ENCODE measurements at regions not wholly inside any gene's neighbourhood (a gene's known extent, or its start where the extent isn't known, plus 50 kb on each side); places are given as distances from the start of the nearest gene placed in this dataset.

GRCh38 chr5:92805446-92805845, 775.6 kb downstream of the NR2F1-AS1 start:
- H3K4me3 ChIP-seq (ENCODE audit: low read depth, low read length) = no peak overlapping the region
- no peak for DNase-seq (ENCODE audit: low read depth)
- no peak for TF ChIP-seq MYC (IDR thresholded peaks at IDR 0.05; ENCODE audit: low read depth, low read length)
- TF ChIP-seq POLR2A (IDR thresholded peaks at IDR 0.05; ENCODE audit: extremely low read depth, insufficient read length) = no peak
- TF ChIP-seq, protein P1, sequence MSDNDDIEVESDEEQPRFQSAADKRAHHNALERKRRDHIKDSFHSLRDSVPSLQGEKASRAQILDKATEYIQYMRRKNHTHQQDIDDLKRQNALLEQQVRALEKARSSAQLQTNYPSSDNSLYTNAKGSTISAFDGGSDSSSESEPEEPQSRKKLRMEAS (IDR thresholded peaks at IDR 0.05; ENCODE audit: low read depth, low read length) = no peak
- TF ChIP-seq, protein P2, sequence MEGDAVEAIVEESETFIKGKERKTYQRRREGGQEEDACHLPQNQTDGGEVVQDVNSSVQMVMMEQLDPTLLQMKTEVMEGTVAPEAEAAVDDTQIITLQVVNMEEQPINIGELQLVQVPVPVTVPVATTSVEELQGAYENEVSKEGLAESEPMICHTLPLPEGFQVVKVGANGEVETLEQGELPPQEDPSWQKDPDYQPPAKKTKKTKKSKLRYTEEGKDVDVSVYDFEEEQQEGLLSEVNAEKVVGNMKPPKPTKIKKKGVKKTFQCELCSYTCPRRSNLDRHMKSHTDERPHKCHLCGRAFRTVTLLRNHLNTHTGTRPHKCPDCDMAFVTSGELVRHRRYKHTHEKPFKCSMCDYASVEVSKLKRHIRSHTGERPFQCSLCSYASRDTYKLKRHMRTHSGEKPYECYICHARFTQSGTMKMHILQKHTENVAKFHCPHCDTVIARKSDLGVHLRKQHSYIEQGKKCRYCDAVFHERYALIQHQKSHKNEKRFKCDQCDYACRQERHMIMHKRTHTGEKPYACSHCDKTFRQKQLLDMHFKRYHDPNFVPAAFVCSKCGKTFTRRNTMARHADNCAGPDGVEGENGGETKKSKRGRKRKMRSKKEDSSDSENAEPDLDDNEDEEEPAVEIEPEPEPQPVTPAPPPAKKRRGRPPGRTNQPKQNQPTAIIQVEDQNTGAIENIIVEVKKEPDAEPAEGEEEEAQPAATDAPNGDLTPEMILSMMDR (IDR thresholded peaks at IDR 0.05; ENCODE audit: low read depth, low read length) = no peak

DNA sequence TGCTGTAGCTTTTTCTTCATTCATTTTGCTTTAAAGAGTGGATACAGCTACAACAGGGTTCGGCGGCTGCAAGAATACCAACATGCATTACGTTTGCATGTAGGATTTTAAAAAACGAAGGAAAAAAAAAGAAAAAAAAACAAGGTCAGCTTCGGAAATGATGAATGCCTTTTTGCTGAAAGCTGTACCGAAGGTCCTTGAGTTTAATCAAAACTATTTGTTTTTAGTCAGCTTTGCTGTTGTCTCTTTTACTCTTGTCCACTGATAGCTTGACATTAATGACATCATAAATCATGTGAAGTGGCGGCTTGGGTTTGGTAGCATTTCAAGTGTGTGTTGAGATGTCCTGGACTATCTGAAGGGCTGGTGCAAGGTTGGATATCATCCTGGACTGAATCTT, 779.1 kb downstream of the NR2F1-AS1 start:
- H3K4me3 ChIP-seq (ENCODE audit: low read depth, low read length) = no peak overlapping the region
- no peak for DNase-seq (ENCODE audit: low read depth)
- TF ChIP-seq, protein P2 (IDR thresholded peaks at IDR 0.05; ENCODE audit: low read depth, low read length) = no peak
- TF ChIP-seq MYC (IDR thresholded peaks at IDR 0.05; ENCODE audit: low read depth, low read length) (no peak), POLR2A (IDR thresholded peaks at IDR 0.05; ENCODE audit: extremely low read depth, insufficient read length) (no peak)
- TF ChIP-seq, protein P1 (IDR thresholded peaks at IDR 0.05; ENCODE audit: low read depth, low read length) = no peak

- H3K4me3 ChIP-seq (ENCODE audit: low read depth, low read length) = no peak overlapping the region
- TF ChIP-seq MYC (IDR thresholded peaks at IDR 0.05; ENCODE audit: low read depth, low read length) (no peak), POLR2A (IDR thresholded peaks at IDR 0.05; ENCODE audit: extremely low read depth, insufficient read length) (no peak)
- TF ChIP-seq, protein P1 (IDR thresholded peaks at IDR 0.05; ENCODE audit: low read depth, low read length) = no peak
- TF ChIP-seq, protein P2 (IDR thresholded peaks at IDR 0.05; ENCODE audit: low read depth, low read length) = no peak
- DNase-seq (ENCODE audit: low read depth) = no peak
These were observed 780.7 kb downstream of the NR2F1-AS1 start for GRCh38 chr5:92800365-92800764.

- no peak overlapping the region for H3K4me3 ChIP-seq (ENCODE audit: low read depth, low read length)
- no peak for DNase-seq (ENCODE audit: low read depth)
- TF ChIP-seq, protein P1 (IDR thresholded peaks at IDR 0.05; ENCODE audit: low read depth, low read length) = no peak
- TF ChIP-seq MYC (IDR thresholded peaks at IDR 0.05; ENCODE audit: low read depth, low read length) = no peak
- TF ChIP-seq, protein P2 (IDR thresholded peaks at IDR 0.05; ENCODE audit: low read depth, low read length) = no peak
- TF ChIP-seq POLR2A (IDR thresholded peaks at IDR 0.05; ENCODE audit: extremely low read depth, insufficient read length) = no peak
These were observed 785.4 kb downstream of the NR2F1-AS1 start for GRCh38 chr5:92795633-92796032.

- no peak overlapping the region for H3K4me3 ChIP-seq (ENCODE audit: low read depth, low read length)
- DNase-seq (ENCODE audit: low read depth) = no peak
- TF ChIP-seq, protein P1 (IDR thresholded peaks at IDR 0.05; ENCODE audit: low read depth, low read length) = no peak
- TF ChIP-seq MYC (IDR thresholded peaks at IDR 0.05; ENCODE audit: low read depth, low read length) (no peak), POLR2A (IDR thresholded peaks at IDR 0.05; ENCODE audit: extremely low read depth, insufficient read length) (no peak)
- TF ChIP-seq, protein P2 (IDR thresholded peaks at IDR 0.05; ENCODE audit: low read depth, low read length) = no peak
These were observed 801.0 kb downstream of the NR2F1-AS1 start for GRCh38 chr5:92780057-92780456.

All from NB4 (cell line).